ENCODE measurements at regions not wholly inside any gene's neighbourhood (a gene's known extent, or its start where the extent isn't known, plus 50 kb on each side); places are given as distances from the start of the nearest gene placed in this dataset.
"Not testable (repeated sequence)": the region's sequence is repeated elsewhere in the genome, so short reads cannot be mapped to it uniquely, and the experiment has no call there.

GRCh38 chr13:58630794-58631193 lies 999.2 kb downstream of the PCDH17 start:
- no peak for DNase-seq

GRCh38 chr13:58633226-58633625 lies 1001.7 kb downstream of the PCDH17 start:
- no peak for DNase-seq

DNA sequence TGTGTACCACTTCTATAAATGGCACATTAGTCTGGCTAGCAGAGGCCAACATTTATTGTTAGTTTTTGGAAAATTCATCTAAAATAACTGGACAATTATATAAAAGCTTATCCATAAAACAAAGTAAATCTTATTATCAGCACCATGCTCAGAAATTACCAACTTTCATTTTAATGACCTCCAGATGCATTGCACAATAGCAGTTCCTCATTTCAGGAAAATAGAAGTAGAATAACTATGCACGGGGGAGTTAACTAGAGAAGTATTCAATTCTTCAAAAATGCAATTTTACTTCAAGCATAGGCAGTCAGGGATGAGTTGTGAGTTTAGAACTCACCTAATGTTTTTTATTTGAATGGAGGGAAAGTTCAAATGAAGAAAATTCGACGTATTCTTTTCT lies 1023.5 kb downstream of the PCDH17 start:
- DNase-seq = no peak

DNA sequence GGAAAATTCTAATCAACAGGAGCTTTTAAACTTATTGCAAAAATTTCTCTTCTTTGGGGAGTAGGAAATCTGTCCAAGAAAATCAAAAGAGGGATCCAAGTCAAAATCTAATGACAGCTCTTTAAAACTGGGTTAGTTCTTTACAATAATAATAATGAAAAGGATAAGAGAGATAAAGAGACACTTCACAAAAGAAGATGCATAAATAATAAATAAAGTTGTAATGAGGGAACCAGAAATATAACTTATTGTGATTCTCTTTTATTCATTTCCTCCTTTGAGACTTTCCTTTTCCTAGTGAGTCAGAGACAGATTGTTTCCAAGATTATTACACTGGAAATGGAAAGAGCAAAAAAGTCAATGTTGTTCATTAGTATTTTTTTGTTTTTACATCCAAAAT lies 1029.3 kb downstream of the PCDH17 start:
- DNase-seq = no peak

DNA sequence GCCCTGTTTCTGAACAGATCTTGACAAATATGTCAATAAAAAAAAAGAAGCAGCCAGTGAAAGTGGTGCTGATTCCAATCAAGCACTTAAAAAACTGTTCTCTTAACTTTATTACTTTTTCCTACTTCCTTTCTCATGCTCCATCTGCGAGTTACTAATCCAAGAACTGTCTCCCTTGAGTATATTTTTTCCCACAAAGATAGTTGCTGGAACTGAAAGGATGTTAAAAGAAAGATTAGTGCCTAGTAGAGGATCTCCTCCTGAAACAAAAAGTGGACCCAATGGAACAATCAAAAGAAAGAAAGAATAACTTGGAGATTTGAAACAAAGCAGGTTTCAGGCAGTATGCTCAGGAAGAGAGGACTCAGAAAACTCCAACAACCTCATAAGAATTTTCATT lies 1034.8 kb downstream of the PCDH17 start:
- no peak for DNase-seq

DNA sequence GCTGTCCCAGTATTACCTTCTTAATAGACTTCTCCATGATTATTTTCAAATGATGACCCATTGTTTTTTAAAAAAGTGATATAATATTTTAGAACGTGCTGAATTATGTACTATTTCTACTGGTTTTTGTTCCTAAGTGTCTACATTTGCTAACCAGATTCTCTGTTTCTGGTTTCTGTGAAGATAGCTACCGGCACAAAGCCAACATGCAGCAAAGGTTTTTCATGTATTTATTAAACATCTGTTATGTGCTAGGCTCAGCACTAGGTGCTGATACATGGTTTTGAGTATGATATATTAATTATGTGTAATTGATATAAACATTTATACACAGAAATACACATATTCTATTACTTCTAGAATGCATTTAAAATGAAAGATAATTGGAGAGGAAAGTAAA lies 1035.6 kb downstream of the PCDH17 start:
- DNase-seq = no peak

GRCh38 chr13:58680115-58680514 lies 1048.6 kb downstream of the PCDH17 start:
- no peak for DNase-seq

GRCh38 chr13:58682616-58683015 lies 1051.1 kb downstream of the PCDH17 start:
- DNase-seq = no peak

- DNase-seq = no peak
These were observed 1055.6 kb downstream of the PCDH17 start for GRCh38 chr13:58687148-58687547.

DNA sequence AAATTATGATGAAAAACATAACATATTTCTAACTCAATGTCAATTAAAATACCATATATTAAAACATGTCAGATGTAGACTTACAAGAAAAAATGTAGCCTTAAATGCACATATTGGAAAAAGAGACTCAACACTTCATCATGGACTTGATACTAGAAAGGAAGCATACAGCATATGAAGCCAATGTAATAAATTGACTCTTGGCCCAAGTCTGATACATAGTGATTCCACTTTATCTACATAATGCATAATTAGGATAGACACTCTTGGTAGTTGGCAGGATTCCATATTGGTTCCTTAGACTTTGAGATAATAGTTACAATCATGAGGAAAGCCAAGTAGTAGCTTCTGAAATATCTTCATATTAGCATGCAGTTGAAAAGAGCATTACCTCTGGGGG lies 1067.0 kb downstream of the PCDH17 start:
- no peak for DNase-seq

- no peak for DNase-seq
These were observed 1073.4 kb downstream of the PCDH17 start for GRCh38 chr13:58704953-58705352.

DNA sequence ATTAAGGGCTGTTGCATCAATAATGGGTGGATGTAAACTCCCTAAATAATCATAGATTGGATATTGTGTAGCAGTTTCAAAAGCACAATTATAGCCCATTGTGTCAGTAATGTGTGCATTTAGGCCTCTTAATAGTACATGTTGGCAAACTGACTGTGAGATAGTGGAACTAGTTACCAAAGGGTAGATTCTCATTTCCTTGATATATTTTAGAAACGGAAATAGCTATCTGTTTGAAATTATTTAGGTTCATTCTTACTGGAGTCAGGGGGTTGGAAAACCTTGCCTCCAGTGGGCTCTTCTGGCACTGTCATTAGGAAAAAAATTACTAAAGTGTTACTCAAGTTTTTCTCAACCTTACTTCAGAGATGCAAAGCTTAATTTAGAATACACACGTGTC lies 1074.9 kb downstream of the PCDH17 start:
- DNase-seq = no peak

- no peak for DNase-seq
These were observed 1080.6 kb downstream of the PCDH17 start for GRCh38 chr13:58712191-58712590.

GRCh38 chr13:58714016-58714415 lies 1082.5 kb downstream of the PCDH17 start:
- not testable (repeated sequence) for DNase-seq

GRCh38 chr13:58721273-58721672 lies 1089.7 kb downstream of the PCDH17 start:
- DNase-seq = no peak

GRCh38 chr13:58728126-58728525 lies 1096.6 kb downstream of the PCDH17 start:
- no peak for DNase-seq

DNA sequence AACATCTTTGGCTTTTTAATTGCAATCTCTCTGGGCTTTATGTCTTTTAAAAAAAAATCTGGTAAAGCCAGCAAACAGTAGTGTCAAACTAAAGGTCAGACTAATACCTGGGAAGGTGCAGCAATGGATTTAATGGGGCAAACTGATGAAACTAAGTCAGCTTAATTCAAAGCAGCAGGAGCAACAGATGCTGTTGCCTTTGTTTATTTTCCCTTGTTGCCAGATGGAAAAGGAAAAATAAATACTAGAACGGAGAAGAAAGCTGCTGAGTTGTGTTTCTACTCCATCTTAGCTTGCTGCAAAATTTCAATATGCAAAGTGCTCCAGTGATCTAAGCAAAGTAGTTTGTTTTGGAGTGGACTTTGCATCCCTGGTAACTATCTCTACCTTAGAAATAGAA lies 1097.8 kb downstream of the PCDH17 start:
- no peak for DNase-seq

GRCh38 chr13:58744686-58745085 lies 1113.1 kb downstream of the PCDH17 start:
- no peak for DNase-seq

GRCh38 chr13:58767566-58767965 lies 1136.0 kb downstream of the PCDH17 start:
- DNase-seq = no peak

DNA sequence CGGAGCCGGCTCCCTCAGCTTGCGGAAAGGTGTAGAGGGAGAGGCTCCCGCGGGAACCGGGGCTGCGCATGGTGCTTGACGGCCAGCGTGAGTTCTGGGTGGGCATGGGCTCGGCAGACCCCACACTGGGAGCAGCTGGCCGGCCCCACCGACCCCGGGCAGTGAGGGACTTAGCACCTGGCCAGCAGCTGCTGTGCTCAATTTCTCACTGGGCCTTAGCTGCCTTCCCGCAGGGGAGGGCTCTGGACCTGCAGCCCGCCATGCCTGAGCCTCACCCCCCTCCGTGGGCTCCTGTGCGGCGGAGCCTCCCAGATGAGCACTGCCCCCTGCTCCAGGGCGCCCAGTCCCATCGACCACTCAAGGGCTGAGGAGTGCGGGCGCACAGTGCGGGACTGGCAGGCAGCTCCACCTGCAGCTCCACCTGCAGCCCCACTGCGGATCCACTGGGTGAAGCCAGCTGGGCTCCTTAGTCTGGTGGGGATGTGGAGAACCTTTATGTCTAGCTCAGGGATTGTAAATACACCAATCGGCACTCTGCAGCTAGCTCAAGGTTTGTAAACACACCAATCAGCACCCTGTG lies 1141.8 kb downstream of the PCDH17 start:
- DNase-seq = no peak

- DNase-seq = no peak
These were observed 1151.2 kb downstream of the PCDH17 start for GRCh38 chr13:58782736-58783135.

GRCh38 chr13:58792854-58793253 lies 1161.3 kb downstream of the PCDH17 start:
- DNase-seq = no peak

- no peak for DNase-seq
These were observed 1164.2 kb downstream of the PCDH17 start for GRCh38 chr13:58795715-58796114.

- no peak for DNase-seq
These were observed 1173.3 kb downstream of the PCDH17 start for GRCh38 chr13:58804832-58805231.

GRCh38 chr13:58806401-58806800 lies 1174.9 kb downstream of the PCDH17 start:
- no peak for DNase-seq

GRCh38 chr13:58823701-58824100 lies 1192.2 kb downstream of the PCDH17 start:
- no peak for DNase-seq

All from activated CD4-positive, CD25-positive, alpha-beta regulatory T cell (primary cell).